ENCODE measurements at regions not wholly inside any gene's neighbourhood (a gene's known extent, or its start where the extent isn't known, plus 50 kb on each side); places are given as distances from the start of the nearest gene placed in this dataset.

DNA sequence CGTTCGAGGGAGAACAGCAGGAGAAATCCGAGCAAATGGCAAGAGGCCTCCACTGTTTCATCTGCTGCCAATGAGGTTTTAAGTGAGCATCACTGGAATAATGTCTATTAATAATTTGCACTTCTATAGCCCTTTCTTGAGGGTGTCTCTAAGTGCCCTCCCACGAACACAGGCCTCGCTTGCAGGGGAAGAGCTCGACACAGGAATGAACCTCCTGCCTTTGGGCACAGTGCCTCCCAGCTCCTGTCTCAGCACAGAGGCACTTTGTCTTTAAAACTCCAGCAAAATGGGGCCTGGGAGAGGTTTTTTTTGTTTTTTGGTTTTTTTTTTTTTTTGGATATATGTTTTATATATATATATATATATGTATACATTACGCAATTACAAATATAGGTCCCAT, 56.6 kb downstream of the OLIG1 start:
- H3K9me3 ChIP-seq (ENCODE audit: insufficient read depth, low read depth, low read length) = no peaks in the 10 kb centered on the region
- H3K9ac ChIP-seq (ENCODE audit: low read length) = no peak overlapping the region
- no peak overlapping the region for H2AFZ ChIP-seq (ENCODE audit: low read depth, low read length)
- DNase-seq (ENCODE audit: low read depth) (no peak), FAIRE-seq (no peak)
- H3K27ac ChIP-seq (ENCODE audit: low read depth, low read length) = no peak overlapping the region
- no peaks in the 10 kb centered on the region for H3K79me2 ChIP-seq (ENCODE audit: insufficient read depth, low read length)
- H4K20me1 ChIP-seq (ENCODE audit: insufficient read depth, low read length) = no peaks in the 10 kb centered on the region
- TF ChIP-seq, protein P1, sequence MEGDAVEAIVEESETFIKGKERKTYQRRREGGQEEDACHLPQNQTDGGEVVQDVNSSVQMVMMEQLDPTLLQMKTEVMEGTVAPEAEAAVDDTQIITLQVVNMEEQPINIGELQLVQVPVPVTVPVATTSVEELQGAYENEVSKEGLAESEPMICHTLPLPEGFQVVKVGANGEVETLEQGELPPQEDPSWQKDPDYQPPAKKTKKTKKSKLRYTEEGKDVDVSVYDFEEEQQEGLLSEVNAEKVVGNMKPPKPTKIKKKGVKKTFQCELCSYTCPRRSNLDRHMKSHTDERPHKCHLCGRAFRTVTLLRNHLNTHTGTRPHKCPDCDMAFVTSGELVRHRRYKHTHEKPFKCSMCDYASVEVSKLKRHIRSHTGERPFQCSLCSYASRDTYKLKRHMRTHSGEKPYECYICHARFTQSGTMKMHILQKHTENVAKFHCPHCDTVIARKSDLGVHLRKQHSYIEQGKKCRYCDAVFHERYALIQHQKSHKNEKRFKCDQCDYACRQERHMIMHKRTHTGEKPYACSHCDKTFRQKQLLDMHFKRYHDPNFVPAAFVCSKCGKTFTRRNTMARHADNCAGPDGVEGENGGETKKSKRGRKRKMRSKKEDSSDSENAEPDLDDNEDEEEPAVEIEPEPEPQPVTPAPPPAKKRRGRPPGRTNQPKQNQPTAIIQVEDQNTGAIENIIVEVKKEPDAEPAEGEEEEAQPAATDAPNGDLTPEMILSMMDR (IDR thresholded peaks at IDR 0.05; ENCODE audit: insufficient read depth, low read depth, low read length) = no peak
- no peak for TF ChIP-seq EZH2 (IDR thresholded peaks at IDR 0.05; ENCODE audit: insufficient read depth, low read length)
- H3K27me3 Mint-ChIP-seq (ENCODE audit: low read depth, unreplicated experiment) = peaks cover 14% of the 10 kb centered on the region
- peaks cover 3% of the 10 kb centered on the region for H3K4me1 Mint-ChIP-seq (ENCODE audit: low read depth, unreplicated experiment)
- no peak overlapping the region for H3K4me3 Mint-ChIP-seq (ENCODE audit: unreplicated experiment)
- no peak overlapping the region for H3K27ac Mint-ChIP-seq (ENCODE audit: unreplicated experiment)
- H3K9me3 Mint-ChIP-seq (ENCODE audit: unreplicated experiment) = no peaks in the 10 kb centered on the region
- peaks cover 46% of the 10 kb centered on the region for H3K27me3 ChIP-seq (ENCODE audit: insufficient read depth, low read length)
- H3K36me3 Mint-ChIP-seq (ENCODE audit: low read depth, unreplicated experiment) = no peaks in the 10 kb centered on the region
- H3K4me1 ChIP-seq (ENCODE audit: insufficient read depth, low read length) = no peaks in the 10 kb centered on the region
- no peak overlapping the region for H3K4me3 ChIP-seq (ENCODE audit: insufficient read depth, low read depth, low read length)
- no peak overlapping the region for H3K4me2 ChIP-seq (ENCODE audit: low read length)
- no peaks in the 10 kb centered on the region for H3K36me3 ChIP-seq (ENCODE audit: insufficient read depth, low read length)

DNA sequence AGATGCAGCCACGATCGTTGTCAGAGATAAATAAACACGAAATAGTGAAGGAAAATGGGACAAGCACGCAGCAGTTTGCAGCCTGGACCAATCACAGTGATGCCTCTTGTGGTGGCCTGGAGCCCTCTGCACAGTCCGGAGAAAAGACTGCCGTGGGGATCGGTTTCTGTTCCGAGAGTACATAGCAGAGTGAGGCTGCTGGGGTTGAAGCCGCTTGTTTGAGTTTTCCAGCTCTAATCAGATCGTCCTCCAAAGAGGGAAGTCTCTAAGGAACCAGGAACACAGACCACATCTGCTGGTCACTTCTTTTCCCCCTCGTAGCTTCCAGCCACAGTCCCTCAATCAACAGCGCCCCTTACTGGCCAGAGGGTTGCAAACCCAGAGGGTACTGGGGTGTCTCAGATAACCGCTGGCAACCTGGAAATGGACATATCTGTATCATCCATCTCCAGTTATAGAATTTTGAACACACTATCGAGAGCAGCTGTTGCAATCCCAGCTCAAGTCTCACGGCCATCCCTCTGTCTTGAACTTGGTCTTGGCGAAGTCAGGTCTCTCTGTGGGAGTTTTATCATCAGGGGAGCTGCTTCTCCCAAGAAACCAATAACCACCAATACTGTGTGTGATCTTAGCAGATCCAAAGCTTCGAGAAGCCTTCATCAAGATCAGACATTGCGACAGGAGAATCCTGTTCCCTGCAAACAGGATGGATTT, 57.4 kb downstream of the OLIG1 start:
- Mint-ChIP-seq H3K36me3 (ENCODE audit: low read depth, unreplicated experiment) (no peaks in the 10 kb centered on the region), H3K9me3 (ENCODE audit: unreplicated experiment) (no peaks in the 10 kb centered on the region), H3K27me3 (ENCODE audit: low read depth, unreplicated experiment) (peaks cover 15% of the 10 kb centered on the region), H3K4me1 (ENCODE audit: low read depth, unreplicated experiment) (peaks cover 3% of the 10 kb centered on the region), H3K4me3 (ENCODE audit: unreplicated experiment) (peak overlapping the region; percentile 72), H3K27ac (ENCODE audit: unreplicated experiment) (no peak overlapping the region)
- FAIRE-seq (peak; percentile 43), DNase-seq (ENCODE audit: low read depth) (peak; percentile 25)
- Histone ChIP-seq H3K4me2 (ENCODE audit: low read length) (peak overlapping the region; percentile 86), H3K36me3 (ENCODE audit: insufficient read depth, low read length) (no peaks in the 10 kb centered on the region), H2AFZ (ENCODE audit: low read depth, low read length) (peak overlapping the region; percentile 80), H3K27ac (ENCODE audit: low read depth, low read length) (no peak overlapping the region), H3K79me2 (ENCODE audit: insufficient read depth, low read length) (no peaks in the 10 kb centered on the region), H3K9ac (ENCODE audit: low read length) (no peak overlapping the region), H3K9me3 (ENCODE audit: insufficient read depth, low read depth, low read length) (no peaks in the 10 kb centered on the region), H3K4me3 (ENCODE audit: insufficient read depth, low read depth, low read length) (peak overlapping the region; percentile 41), H3K4me1 (ENCODE audit: insufficient read depth, low read length) (no peaks in the 10 kb centered on the region), H3K27me3 (ENCODE audit: insufficient read depth, low read length) (peaks cover 48% of the 10 kb centered on the region), H4K20me1 (ENCODE audit: insufficient read depth, low read length) (no peaks in the 10 kb centered on the region)
- TF ChIP-seq EZH2 (IDR thresholded peaks at IDR 0.05; ENCODE audit: insufficient read depth, low read length) = no peak
- TF ChIP-seq, protein P1 (IDR thresholded peaks at IDR 0.05; ENCODE audit: insufficient read depth, low read depth, low read length) = peak; percentile 95

DNA sequence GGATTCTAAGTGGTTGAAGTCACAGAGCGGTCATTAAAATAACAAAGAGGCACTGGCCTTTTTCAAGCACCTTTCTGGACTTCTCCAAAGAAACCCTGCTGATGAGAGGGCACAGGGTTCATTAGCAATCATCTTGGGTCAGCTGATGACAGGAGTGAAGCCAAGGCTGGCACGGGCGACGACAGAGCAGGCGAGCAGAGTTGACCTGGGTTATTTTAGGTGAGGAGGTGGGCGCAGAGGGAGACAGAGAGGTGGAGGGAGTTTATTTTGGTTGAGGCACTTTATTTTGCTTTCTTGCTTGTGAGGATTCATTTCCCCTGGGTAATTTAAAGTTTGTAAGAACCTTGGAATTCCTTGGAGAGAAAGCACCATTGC, 57.9 kb downstream of the OLIG1 start:
- Histone ChIP-seq H4K20me1 (ENCODE audit: insufficient read depth, low read length) (no peaks in the 10 kb centered on the region), H3K79me2 (ENCODE audit: insufficient read depth, low read length) (no peaks in the 10 kb centered on the region), H3K4me2 (ENCODE audit: low read length) (no peak overlapping the region), H3K9me3 (ENCODE audit: insufficient read depth, low read depth, low read length) (no peaks in the 10 kb centered on the region), H3K9ac (ENCODE audit: low read length) (no peak overlapping the region), H3K27me3 (ENCODE audit: insufficient read depth, low read length) (peaks cover 46% of the 10 kb centered on the region), H2AFZ (ENCODE audit: low read depth, low read length) (no peak overlapping the region), H3K27ac (ENCODE audit: low read depth, low read length) (no peak overlapping the region), H3K36me3 (ENCODE audit: insufficient read depth, low read length) (no peaks in the 10 kb centered on the region), H3K4me3 (ENCODE audit: insufficient read depth, low read depth, low read length) (no peak overlapping the region), H3K4me1 (ENCODE audit: insufficient read depth, low read length) (no peaks in the 10 kb centered on the region)
- Mint-ChIP-seq H3K4me1 (ENCODE audit: low read depth, unreplicated experiment) (peaks cover 3% of the 10 kb centered on the region), H3K27ac (ENCODE audit: unreplicated experiment) (no peak overlapping the region), H3K36me3 (ENCODE audit: low read depth, unreplicated experiment) (no peaks in the 10 kb centered on the region), H3K27me3 (ENCODE audit: low read depth, unreplicated experiment) (peaks cover 15% of the 10 kb centered on the region), H3K4me3 (ENCODE audit: unreplicated experiment) (no peak overlapping the region), H3K9me3 (ENCODE audit: unreplicated experiment) (no peaks in the 10 kb centered on the region)
- DNase-seq (ENCODE audit: low read depth) (no peak), FAIRE-seq (no peak)
- TF ChIP-seq, protein P1 (IDR thresholded peaks at IDR 0.05; ENCODE audit: insufficient read depth, low read depth, low read length) = no peak
- TF ChIP-seq EZH2 (IDR thresholded peaks at IDR 0.05; ENCODE audit: insufficient read depth, low read length) = no peak
